Choroid plexus epithelial cell (primary cell): ENCODE measurements at regions not wholly inside any gene's neighbourhood (a gene's known extent, or its start where the extent isn't known, plus 50 kb on each side); places are given as distances from the start of the nearest gene placed in this dataset.

ENCODE experiments used
- DNase-seq: peaks from one replicate; pipeline ENCODE4 v3.0.0-alpha.2; 2010; ENCODE audit warnings: low read depth
- H3K4me3 ChIP-seq: 2 replicates; pipeline ENCODE4 v1.5.1; 2011; ENCODE audit warnings: low read depth, mild to moderate bottlenecking, control low read depth, low read length, moderate library complexity
- TF ChIP-seq, protein P1 (sequence below): conservative IDR thresholded peaks from 2 replicates; pipeline ENCODE4 v1.5.1; 2011; ENCODE audit warnings: low read depth, mild to moderate bottlenecking, control low read depth, inconsistent platforms, low read length, moderate library complexity

DNA sequence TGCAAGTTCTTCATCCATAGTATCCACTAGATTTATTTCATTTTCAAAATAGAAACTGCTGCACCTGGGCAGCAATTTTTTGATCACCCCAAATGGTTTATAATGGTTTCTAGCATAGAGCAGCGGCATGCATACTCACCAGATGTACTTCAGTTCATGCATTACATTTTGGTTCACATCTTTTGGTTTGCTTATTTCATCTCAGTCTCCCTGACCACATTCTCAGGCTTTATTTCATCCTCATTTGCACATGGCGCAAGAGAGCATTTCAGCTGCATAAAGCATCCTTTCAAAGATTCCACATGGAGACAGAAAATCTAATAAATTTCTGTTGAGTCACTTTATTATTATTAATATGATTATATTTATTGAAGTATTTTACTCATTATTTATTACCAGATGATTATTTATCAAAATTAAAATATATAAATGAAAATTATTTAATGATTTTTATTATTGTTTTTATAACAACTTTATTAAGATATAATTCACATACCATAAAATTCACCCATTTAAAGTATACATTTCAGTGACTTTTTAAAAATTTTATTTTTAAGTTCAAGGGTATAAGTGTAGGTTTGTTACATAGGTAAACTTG, 284.6 kb downstream of the TXNL1 start:
- H3K4me3 ChIP-seq = no peak overlapping the region
- TF ChIP-seq, protein P1, sequence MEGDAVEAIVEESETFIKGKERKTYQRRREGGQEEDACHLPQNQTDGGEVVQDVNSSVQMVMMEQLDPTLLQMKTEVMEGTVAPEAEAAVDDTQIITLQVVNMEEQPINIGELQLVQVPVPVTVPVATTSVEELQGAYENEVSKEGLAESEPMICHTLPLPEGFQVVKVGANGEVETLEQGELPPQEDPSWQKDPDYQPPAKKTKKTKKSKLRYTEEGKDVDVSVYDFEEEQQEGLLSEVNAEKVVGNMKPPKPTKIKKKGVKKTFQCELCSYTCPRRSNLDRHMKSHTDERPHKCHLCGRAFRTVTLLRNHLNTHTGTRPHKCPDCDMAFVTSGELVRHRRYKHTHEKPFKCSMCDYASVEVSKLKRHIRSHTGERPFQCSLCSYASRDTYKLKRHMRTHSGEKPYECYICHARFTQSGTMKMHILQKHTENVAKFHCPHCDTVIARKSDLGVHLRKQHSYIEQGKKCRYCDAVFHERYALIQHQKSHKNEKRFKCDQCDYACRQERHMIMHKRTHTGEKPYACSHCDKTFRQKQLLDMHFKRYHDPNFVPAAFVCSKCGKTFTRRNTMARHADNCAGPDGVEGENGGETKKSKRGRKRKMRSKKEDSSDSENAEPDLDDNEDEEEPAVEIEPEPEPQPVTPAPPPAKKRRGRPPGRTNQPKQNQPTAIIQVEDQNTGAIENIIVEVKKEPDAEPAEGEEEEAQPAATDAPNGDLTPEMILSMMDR = no peak
- DNase-seq = no peak

DNA sequence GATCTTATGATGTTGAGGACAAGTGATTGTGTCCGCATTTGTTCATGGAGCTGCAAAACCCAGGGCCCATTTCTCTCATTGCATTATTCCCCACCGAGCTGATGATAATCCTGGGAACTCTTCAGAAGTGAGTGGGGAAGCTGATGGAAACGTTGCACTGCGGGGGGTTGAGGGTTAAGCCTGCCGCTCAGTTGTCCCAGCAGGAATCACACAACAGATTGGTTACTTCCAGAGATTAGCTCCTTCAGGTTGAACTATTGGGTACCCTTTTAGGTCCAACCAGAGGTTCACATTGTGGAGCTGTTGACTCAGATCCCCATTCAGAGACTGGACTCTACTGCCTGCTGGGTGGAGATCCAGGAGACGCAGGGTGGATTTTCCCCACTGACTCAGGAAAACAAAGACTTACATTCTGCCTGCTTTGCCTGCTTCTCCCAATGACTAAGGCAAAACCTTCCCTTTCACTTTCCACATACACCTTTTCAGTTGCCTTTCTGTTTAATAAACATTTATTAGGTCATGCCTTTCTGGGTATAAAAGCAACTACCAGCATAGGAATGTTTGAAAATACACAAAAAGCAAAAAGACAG, 286.4 kb downstream of the TXNL1 start:
- no peak for DNase-seq
- H3K4me3 ChIP-seq = no peak overlapping the region
- TF ChIP-seq, protein P1 = no peak

DNA sequence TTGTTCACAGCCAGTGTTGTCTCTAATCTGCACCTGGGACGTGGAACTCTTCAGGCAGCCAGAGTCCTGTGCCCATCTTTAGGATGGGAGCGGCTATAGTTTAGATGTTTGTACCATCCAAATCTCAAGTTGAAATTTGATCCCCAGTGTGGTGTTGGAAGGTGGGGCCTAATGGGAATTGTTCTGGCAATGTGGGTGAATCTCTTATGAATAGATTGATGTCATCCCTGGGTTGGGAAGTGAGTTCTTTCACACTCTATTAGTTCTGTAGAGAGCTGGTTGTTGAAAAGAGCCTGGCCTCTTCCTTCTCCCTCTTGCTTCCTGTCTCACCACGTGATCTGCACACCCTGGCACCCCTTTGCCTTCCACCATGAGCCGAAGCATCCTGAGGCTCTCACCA, 300.9 kb downstream of the TXNL1 start:
- H3K4me3 ChIP-seq = no peak overlapping the region
- TF ChIP-seq, protein P1 = no peak
- DNase-seq = no peak

DNA sequence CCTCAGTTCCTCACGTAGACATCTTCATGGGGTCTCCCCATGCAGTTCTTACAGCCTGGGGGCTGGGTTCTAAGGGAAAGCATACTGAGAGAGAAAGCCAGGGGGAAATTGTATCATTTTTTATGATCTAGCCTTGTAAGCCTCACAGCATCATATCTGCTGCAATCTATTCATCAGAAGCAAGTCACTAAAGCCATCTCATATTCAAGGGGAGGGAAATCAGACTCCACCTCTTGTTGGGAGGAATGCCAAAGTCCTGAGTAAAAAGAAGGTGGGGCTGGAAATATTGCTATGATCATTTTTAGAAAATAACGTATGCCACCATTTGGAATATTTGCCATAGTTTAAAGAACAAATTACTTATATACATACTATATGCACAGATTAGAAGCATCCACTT, 304.6 kb downstream of the TXNL1 start:
- no peak for DNase-seq
- TF ChIP-seq, protein P1 = no peak
- H3K4me3 ChIP-seq = no peak overlapping the region

DNA sequence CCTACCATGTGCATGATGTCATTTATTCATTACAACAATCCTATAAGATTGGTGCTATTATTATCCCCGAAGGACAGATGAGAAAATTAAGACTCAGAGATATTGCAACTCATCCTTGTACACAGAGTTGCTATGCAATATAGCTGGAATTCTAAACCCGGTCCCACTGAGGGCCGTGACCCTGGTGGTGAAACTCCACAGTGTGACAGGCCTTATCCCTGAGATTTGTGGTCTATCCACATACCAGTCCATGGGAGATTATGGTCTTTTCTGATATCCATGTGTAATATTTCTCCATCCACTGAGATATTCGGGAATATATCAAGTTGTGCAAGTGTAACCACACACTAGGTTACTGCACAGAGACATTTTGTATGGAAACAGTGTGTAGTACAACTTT, 305.2 kb downstream of the TXNL1 start:
- TF ChIP-seq, protein P1 = no peak
- H3K4me3 ChIP-seq = no peak overlapping the region
- DNase-seq = no peak

DNA sequence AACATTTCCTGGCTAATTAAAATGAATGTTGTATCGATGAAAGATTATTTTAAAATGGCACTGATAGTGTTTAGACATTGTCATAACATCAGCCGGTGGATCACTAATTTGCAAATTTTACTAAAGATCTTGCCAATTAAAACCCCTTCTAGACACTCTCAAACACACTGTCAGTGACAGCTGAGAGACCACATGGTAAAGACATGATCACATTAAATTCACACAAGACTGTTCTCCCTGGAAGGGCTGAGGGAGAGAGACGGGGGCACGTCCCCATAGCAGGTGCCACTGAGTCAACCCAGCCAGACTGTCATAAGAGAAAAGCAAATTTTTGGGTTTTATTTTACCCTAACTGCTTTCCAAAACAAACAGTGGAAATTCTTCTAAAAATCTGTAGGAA, 306.0 kb downstream of the TXNL1 start:
- no peak for DNase-seq
- TF ChIP-seq, protein P1 = no peak
- no peak overlapping the region for H3K4me3 ChIP-seq
